Smooth muscle cell (in vitro differentiated cells): ENCODE measurements at regions not wholly inside any gene's neighbourhood (a gene's known extent, or its start where the extent isn't known, plus 50 kb on each side); places are given as distances from the start of the nearest gene placed in this dataset.

Experiments used
- DNase-seq: peaks from one replicate; lab custom pipeline; 2025; ENCODE audit not compliant: unreplicated experiment; lab: John Stamatoyannopoulos, UW
- H2AFZ ChIP-seq: fragments of 200-600 bp; sonication (generic); 2 replicates; pipeline ENCODE4 v1.6.0; 2016; ENCODE audit warnings: antibody characterized with exemption, low read depth, mild to moderate bottlenecking
- H3F3A ChIP-seq: fragments of 200-600 bp; sonication (generic); 2 replicates; pipeline ENCODE4 v1.6.0; 2017; ENCODE audit warnings: antibody characterized with exemption, low read depth
- H3K27ac ChIP-seq: fragments of 200-600 bp; sonication (generic); 2 replicates; pipeline ENCODE4 v1.5.1; 2016; ENCODE audit warnings: low read depth, mild to moderate bottlenecking
- H3K27me3 ChIP-seq: fragments of 200-600 bp; sonication (generic); 2 replicates; pipeline ENCODE4 v1.6.1; 2016; ENCODE audit warnings: low read depth, mild to moderate bottlenecking
- H3K36me3 ChIP-seq: fragments of 200-600 bp; sonication (generic); 2 replicates; pipeline ENCODE4 v1.5.1; 2016; ENCODE audit warnings: low read depth
- H3K4me1 ChIP-seq: fragments of 200-600 bp; sonication (generic); 2 replicates; pipeline ENCODE4 v1.5.1; 2016; ENCODE audit warnings: low read depth
- H3K4me2 ChIP-seq: fragments of 200-600 bp; sonication (generic); 2 replicates; pipeline ENCODE4 v1.6.0; 2016; ENCODE audit warnings: mild to moderate bottlenecking
- H3K4me3 ChIP-seq: fragments of 200-600 bp; sonication (generic); 2 replicates; pipeline ENCODE4 v1.5.1; 2016; ENCODE audit warnings: mild to moderate bottlenecking
- H3K79me2 ChIP-seq: fragments of 200-600 bp; sonication (generic); 2 replicates; pipeline ENCODE4 v1.6.0; 2016; ENCODE audit warnings: low read depth, mild to moderate bottlenecking
- H3K9ac ChIP-seq: fragments of 200-600 bp; sonication (generic); 2 replicates; pipeline ENCODE4 v1.6.0; 2016; ENCODE audit warnings: low read depth
- H3K9me3 ChIP-seq: fragments of 200-600 bp; sonication (generic); replicated peaks from 2 replicates; pipeline ENCODE4 v1.5.1; 2016; ENCODE audit warnings: low read depth
- H4K20me1 ChIP-seq: fragments of 200-600 bp; sonication (generic); 2 replicates; pipeline ENCODE4 v1.6.0; 2016; ENCODE audit warnings: low read depth
- WGBS: methylation state at CpG from one replicate; pipeline ENCODE4 v1.1.7; 2016; ENCODE audit warnings: low lambda C conversion rate; 5-methylcytosine and 5-hydroxymethylcytosine counted together
- TF ChIP-seq, protein P1 (sequence below): fragments of 200-600 bp; sonication (generic); IDR thresholded peaks from 2 replicates; pipeline ENCODE4 v1.5.1; 2017; ENCODE audit warnings: borderline replicate concordance, mild to moderate bottlenecking, antibody characterized with exemption; ENCODE audit not compliant: insufficient read depth, poor library complexity, severe bottlenecking

GRCh38 chr5:165559645-165560044 lies 2054.2 kb downstream of the MAT2B start:
- Histone ChIP-seq H3K9me3 (no peaks in the 10 kb centered on the region), H3K9ac (no peak overlapping the region), H3K4me3 (no peak overlapping the region), H2AFZ (no peak overlapping the region), H4K20me1 (no peaks in the 10 kb centered on the region), H3K27me3 (no peaks in the 10 kb centered on the region), H3K4me2 (no peak overlapping the region), H3K27ac (no peak overlapping the region), H3K36me3 (no peaks in the 10 kb centered on the region), H3K79me2 (no peaks in the 10 kb centered on the region), H3F3A (no peaks in the 10 kb centered on the region), H3K4me1 (peaks cover 5% of the 10 kb centered on the region)
- TF ChIP-seq, protein P1, sequence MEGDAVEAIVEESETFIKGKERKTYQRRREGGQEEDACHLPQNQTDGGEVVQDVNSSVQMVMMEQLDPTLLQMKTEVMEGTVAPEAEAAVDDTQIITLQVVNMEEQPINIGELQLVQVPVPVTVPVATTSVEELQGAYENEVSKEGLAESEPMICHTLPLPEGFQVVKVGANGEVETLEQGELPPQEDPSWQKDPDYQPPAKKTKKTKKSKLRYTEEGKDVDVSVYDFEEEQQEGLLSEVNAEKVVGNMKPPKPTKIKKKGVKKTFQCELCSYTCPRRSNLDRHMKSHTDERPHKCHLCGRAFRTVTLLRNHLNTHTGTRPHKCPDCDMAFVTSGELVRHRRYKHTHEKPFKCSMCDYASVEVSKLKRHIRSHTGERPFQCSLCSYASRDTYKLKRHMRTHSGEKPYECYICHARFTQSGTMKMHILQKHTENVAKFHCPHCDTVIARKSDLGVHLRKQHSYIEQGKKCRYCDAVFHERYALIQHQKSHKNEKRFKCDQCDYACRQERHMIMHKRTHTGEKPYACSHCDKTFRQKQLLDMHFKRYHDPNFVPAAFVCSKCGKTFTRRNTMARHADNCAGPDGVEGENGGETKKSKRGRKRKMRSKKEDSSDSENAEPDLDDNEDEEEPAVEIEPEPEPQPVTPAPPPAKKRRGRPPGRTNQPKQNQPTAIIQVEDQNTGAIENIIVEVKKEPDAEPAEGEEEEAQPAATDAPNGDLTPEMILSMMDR: no peak
- no peak for DNase-seq
- 93% methylated on average over 3 of the region's 3 CpGs for WGBS

GRCh38 chr5:165560648-165561047 lies 2055.2 kb downstream of the MAT2B start:
- H3K27ac ChIP-seq: no peak overlapping the region
- H3K4me2 ChIP-seq: no peak overlapping the region
- H3K9ac ChIP-seq: no peak overlapping the region
- DNase-seq: no peak
- H3K36me3 ChIP-seq: no peaks in the 10 kb centered on the region
- no peak overlapping the region for H3K4me3 ChIP-seq
- no peak overlapping the region for H2AFZ ChIP-seq
- 76% methylated on average over 1 of the region's 1 CpG for WGBS
- no peaks in the 10 kb centered on the region for H3K27me3 ChIP-seq
- H3K79me2 ChIP-seq: no peaks in the 10 kb centered on the region
- no peaks in the 10 kb centered on the region for H3F3A ChIP-seq
- H3K9me3 ChIP-seq: no peaks in the 10 kb centered on the region
- TF ChIP-seq, protein P1: no peak
- H4K20me1 ChIP-seq: no peaks in the 10 kb centered on the region
- H3K4me1 ChIP-seq: peaks cover 6% of the 10 kb centered on the region

- no peak for DNase-seq
- no peak overlapping the region for H3K27ac ChIP-seq
- H2AFZ ChIP-seq: no peak overlapping the region
- H4K20me1 ChIP-seq: no peaks in the 10 kb centered on the region
- no peaks in the 10 kb centered on the region for H3K9me3 ChIP-seq
- TF ChIP-seq, protein P1: no peak
- no peak overlapping the region for H3K4me2 ChIP-seq
- H3K79me2 ChIP-seq: no peaks in the 10 kb centered on the region
- 66% methylated on average over 4 of the region's 4 CpGs for WGBS
- no peaks in the 10 kb centered on the region for H3F3A ChIP-seq
- no peaks in the 10 kb centered on the region for H3K36me3 ChIP-seq
- H3K9ac ChIP-seq: no peak overlapping the region
- no peaks in the 10 kb centered on the region for H3K27me3 ChIP-seq
- peaks cover 17% of the 10 kb centered on the region for H3K4me1 ChIP-seq
- H3K4me3 ChIP-seq: no peak overlapping the region
Observed at GRCh38 chr5:165565911-165566310, 2060.5 kb downstream of the MAT2B start.

DNA sequence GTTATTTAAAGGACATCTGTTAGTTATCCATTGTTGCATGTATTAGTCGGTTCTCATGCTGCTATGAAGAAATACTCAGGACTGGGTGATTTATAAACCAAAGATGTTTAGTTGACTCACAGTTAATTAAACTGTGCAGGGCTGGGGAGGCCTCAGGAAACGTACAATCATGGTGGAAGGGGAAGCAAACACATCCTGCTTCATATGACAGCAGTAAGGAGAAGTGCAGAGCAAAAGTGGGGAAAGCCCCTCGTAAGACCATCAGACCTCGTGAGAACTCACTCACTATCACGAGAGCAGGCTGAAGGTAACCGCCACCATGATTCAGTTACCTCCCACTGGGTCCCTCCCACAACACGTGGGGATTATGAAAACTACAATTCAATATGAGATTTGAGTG lies 2064.1 kb downstream of the MAT2B start:
- H3F3A ChIP-seq: no peaks in the 10 kb centered on the region
- WGBS: 89% methylated on average over 7 of the region's 7 CpGs
- no peaks in the 10 kb centered on the region for H3K27me3 ChIP-seq
- H3K27ac ChIP-seq: no peak overlapping the region
- no peaks in the 10 kb centered on the region for H3K79me2 ChIP-seq
- no peak overlapping the region for H2AFZ ChIP-seq
- no peak overlapping the region for H3K4me2 ChIP-seq
- DNase-seq: no peak
- H3K4me1 ChIP-seq: peaks cover 12% of the 10 kb centered on the region
- H4K20me1 ChIP-seq: no peaks in the 10 kb centered on the region
- H3K9me3 ChIP-seq: no peaks in the 10 kb centered on the region
- H3K9ac ChIP-seq: no peak overlapping the region
- H3K4me3 ChIP-seq: no peak overlapping the region
- no peaks in the 10 kb centered on the region for H3K36me3 ChIP-seq
- TF ChIP-seq, protein P1: no peak
